ENCODE measurements at regions not wholly inside any gene's neighbourhood (a gene's known extent, or its start where the extent isn't known, plus 50 kb on each side); places are given as distances from the start of the nearest gene placed in this dataset.
A peak's percentile ranks its signal among the peaks of the same experiment; 100 is the strongest.
"Not testable (repeated sequence)": the region's sequence is repeated elsewhere in the genome, so short reads cannot be mapped to it uniquely, and the experiment has no call there.

GRCh38 chr2:33728106-33728505 is 129.0 kb upstream of the FAM98A start:
- intact Hi-C loops (cut with DNase I), result no loop called here
- no peak for DNase-seq

- DNase-seq, result peak in 1 of 10 donors; percentile 82
- intact Hi-C loops (cut with DNase I), result no loop called here
Measured at GRCh38 chr2:33727361-33728032, 128.4 kb upstream of the FAM98A start.

- no peak for DNase-seq
- intact Hi-C loops (cut with DNase I), result no loop called here
Measured at GRCh38 chr2:33726415-33726814, 127.3 kb upstream of the FAM98A start.

- no peak for DNase-seq
- intact Hi-C loops (cut with DNase I), result no loop called here
Measured at GRCh38 chr2:33723329-33723728, 124.2 kb upstream of the FAM98A start.

- no peak for DNase-seq
- intact Hi-C loops (cut with DNase I), result no loop called here
Measured at GRCh38 chr2:33719067-33719466, 120.0 kb upstream of the FAM98A start.

- no peak for DNase-seq
- intact Hi-C loops (cut with DNase I), result no loop called here
Measured at GRCh38 chr2:33712674-33713073, 113.6 kb upstream of the FAM98A start.

GRCh38 chr2:33709951-33710350 is 110.9 kb upstream of the FAM98A start:
- DNase-seq, result no peak
- intact Hi-C loops (cut with DNase I), result no loop called here

GRCh38 chr2:33707312-33707711 is 108.2 kb upstream of the FAM98A start:
- DNase-seq, result no peak
- intact Hi-C loops (cut with DNase I), result no loop called here

GRCh38 chr2:33706410-33706809 is 107.3 kb upstream of the FAM98A start:
- intact Hi-C loops (cut with DNase I), result no loop called here
- no peak for DNase-seq

- intact Hi-C loops (cut with DNase I), result no loop called here
- DNase-seq, result no peak
Measured at GRCh38 chr2:33704406-33704855, 105.3 kb upstream of the FAM98A start.

GRCh38 chr2:33696234-33696633 is 97.1 kb upstream of the FAM98A start:
- DNase-seq, result no peak

GRCh38 chr2:33694904-33695303 is 95.8 kb upstream of the FAM98A start:
- intact Hi-C loops (cut with DNase I), result no loop called here

More at GRCh38 chr2:33696234-33696633, 97.1 kb upstream of the FAM98A start:
- intact Hi-C loops (cut with DNase I), result no loop called here

GRCh38 chr2:33690686-33691085 is 91.6 kb upstream of the FAM98A start:
- intact Hi-C loops (cut with DNase I); DNase-seq: not testable (repeated sequence)

More at GRCh38 chr2:33694904-33695303, 95.8 kb upstream of the FAM98A start:
- DNase-seq, result no peak

GRCh38 chr2:33681364-33681757 is 82.3 kb upstream of the FAM98A start:
- DNase-seq, result no peak
- intact Hi-C loops (cut with DNase I), result loop anchor here (10.0 kb wide), 1 partner anchor 413 kb away; no protein-coding TSS in a partner anchor

GRCh38 chr2:33680644-33681363 is 81.7 kb upstream of the FAM98A start:
- intact Hi-C loops (cut with DNase I), result loop anchor here (10.0 kb wide), 1 partner anchor 414 kb away; no protein-coding TSS in a partner anchor
- DNase-seq, result peak in 5 of 10 donors; percentile 6 to 77 (median 48)

- DNase-seq, result no peak
- intact Hi-C loops (cut with DNase I), result no loop called here
Measured at GRCh38 chr2:33678436-33678835, 79.3 kb upstream of the FAM98A start.

- no peak for DNase-seq
- intact Hi-C loops (cut with DNase I), result no loop called here
Measured at GRCh38 chr2:33673937-33674336, 74.8 kb upstream of the FAM98A start.

- DNase-seq, result no peak
- intact Hi-C loops (cut with DNase I), result no loop called here
Measured at GRCh38 chr2:33672896-33673295, 73.8 kb upstream of the FAM98A start.

- intact Hi-C loops (cut with DNase I), result no loop called here
Measured at GRCh38 chr2:33672389-33672788, 73.3 kb upstream of the FAM98A start.

GRCh38 chr2:33671198-33671597 is 72.1 kb upstream of the FAM98A start:
- no peak for DNase-seq
- intact Hi-C loops (cut with DNase I), result no loop called here

More at GRCh38 chr2:33672389-33672788, 73.3 kb upstream of the FAM98A start:
- DNase-seq, result no peak

GRCh38 chr2:33670392-33670937 is 71.4 kb upstream of the FAM98A start:
- intact Hi-C loops (cut with DNase I), result no loop called here
- no peak for DNase-seq

GRCh38 chr2:33666879-33667278 is 67.8 kb upstream of the FAM98A start:
- DNase-seq, result no peak

More at GRCh38 chr2:33666879-33667278, 67.8 kb upstream of the FAM98A start:
- intact Hi-C loops (cut with DNase I), result no loop called here
